ENCODE measurements at regions not wholly inside any gene's neighbourhood (a gene's known extent, or its start where the extent isn't known, plus 50 kb on each side); places are given as distances from the start of the nearest gene placed in this dataset.

GRCh38 chr16:13517841-13518240 lies 402.1 kb upstream of the ERCC4 start:
- Mint-ChIP-seq H3K27ac (no peak overlapping the region), H3K4me1 (no peaks in the 10 kb centered on the region), H3K36me3 (no peaks in the 10 kb centered on the region), H3K4me3 (no peak overlapping the region), H3K27me3 (ENCODE audit: low read depth in 3 of 3) (no peaks in the 10 kb centered on the region), H3K9me3 (peaks cover 2 to 18% (median 11%) of the 10 kb centered on the region in 7 donors)
- Histone ChIP-seq H3K4me3 (replicated peaks in 1 of 3; ENCODE audit: low read depth in 2 of 3, low read length in 3 of 3) (no peak overlapping the region), H3K9ac (ENCODE audit: insufficient read depth, low read length, poor library complexity, severe bottlenecking) (no peak overlapping the region), H3K4me1 (ENCODE audit: control insufficient read depth in 1 of 2, insufficient read depth in 2 of 2, low read length in 2 of 2) (no peaks in the 10 kb centered on the region), H2AFZ (ENCODE audit: insufficient read depth, low read depth, low read length, poor library complexity, severe bottlenecking) (no peak overlapping the region), H3K9me3 (replicated peaks in 1 of 2; ENCODE audit: control insufficient read depth in 1 of 2, insufficient read depth in 1 of 2, low read length in 2 of 2) (peaks cover 5 to 14% of the 10 kb centered on the region in 2 donors), H3K4me2 (replicated peaks; ENCODE audit: extremely low read depth, low read length, poor library complexity, severe bottlenecking) (no peak overlapping the region), H3K27me3 (ENCODE audit: control insufficient read depth in 2 of 2, insufficient read depth in 2 of 2, low read length in 2 of 2) (no peaks in the 10 kb centered on the region), H3K27ac (ENCODE audit: low read depth in 1 of 2, low read length in 2 of 2) (no peak overlapping the region), H4K20me1 (ENCODE audit: insufficient read depth, low read length) (no peaks in the 10 kb centered on the region), H3K36me3 (replicated peaks in 1 of 2; ENCODE audit: control insufficient read depth in 1 of 2, insufficient read depth in 2 of 2, low read length in 2 of 2) (no peaks in the 10 kb centered on the region), H3K79me2 (ENCODE audit: insufficient read depth, low read length) (no peaks in the 10 kb centered on the region)
- intact Hi-C loops (cut with micrococcal nuclease), result no loop called here
- no peak for DNase-seq
- 44% methylated on average over 3 of the region's 3 CpGs for WGBS (ENCODE audit: insufficient coverage)
- TF ChIP-seq CTCF (IDR thresholded peaks at IDR 0.05), result no peak

- H3K27ac Mint-ChIP-seq, result no peak overlapping the region
- TF ChIP-seq CTCF (IDR thresholded peaks at IDR 0.05), result no peak
- Histone ChIP-seq H3K9me3 (replicated peaks in 1 of 2; ENCODE audit: control insufficient read depth in 1 of 2, insufficient read depth in 1 of 2, low read length in 2 of 2) (peaks cover 3 to 9% of the 10 kb centered on the region in 2 donors), H3K36me3 (replicated peaks in 1 of 2; ENCODE audit: control insufficient read depth in 1 of 2, insufficient read depth in 2 of 2, low read length in 2 of 2) (no peaks in the 10 kb centered on the region), H3K9ac (ENCODE audit: insufficient read depth, low read length, poor library complexity, severe bottlenecking) (no peak overlapping the region), H3K4me2 (replicated peaks; ENCODE audit: extremely low read depth, low read length, poor library complexity, severe bottlenecking) (no peak overlapping the region), H4K20me1 (ENCODE audit: insufficient read depth, low read length) (no peaks in the 10 kb centered on the region), H3K4me1 (ENCODE audit: control insufficient read depth in 1 of 2, insufficient read depth in 2 of 2, low read length in 2 of 2) (no peaks in the 10 kb centered on the region), H2AFZ (ENCODE audit: insufficient read depth, low read depth, low read length, poor library complexity, severe bottlenecking) (no peak overlapping the region), H3K79me2 (ENCODE audit: insufficient read depth, low read length) (no peaks in the 10 kb centered on the region), H3K27me3 (ENCODE audit: control insufficient read depth in 2 of 2, insufficient read depth in 2 of 2, low read length in 2 of 2) (no peaks in the 10 kb centered on the region), H3K27ac (ENCODE audit: low read depth in 1 of 2, low read length in 2 of 2) (no peak overlapping the region), H3K4me3 (replicated peaks in 1 of 3; ENCODE audit: low read depth in 2 of 3, low read length in 3 of 3) (no peak overlapping the region)
- no peaks in the 10 kb centered on the region for H3K27me3 Mint-ChIP-seq (ENCODE audit: low read depth in 3 of 3)
- WGBS (ENCODE audit: insufficient coverage), result 100% methylated on average over 1 of the region's 2 CpGs
- H3K4me3 Mint-ChIP-seq, result no peak overlapping the region
- intact Hi-C loops (cut with micrococcal nuclease), result no loop called here
- H3K36me3 Mint-ChIP-seq, result no peaks in the 10 kb centered on the region
- peaks cover 0 to 12% (median 6%) of the 10 kb centered on the region in 7 donors for H3K9me3 Mint-ChIP-seq
- DNase-seq, result no peak
- H3K4me1 Mint-ChIP-seq, result no peaks in the 10 kb centered on the region
These were observed 400.1 kb upstream of the ERCC4 start for GRCh38 chr16:13519871-13520270.

All from CD14-positive monocyte (primary cell).